Nucleus accumbens (tissue), 56 donors: ENCODE measurements at regions not wholly inside any gene's neighbourhood (a gene's known extent, or its start where the extent isn't known, plus 50 kb on each side); places are given as distances from the start of the nearest gene placed in this dataset.
A peak's percentile ranks its signal among the peaks of the same experiment; 100 is the strongest.
"Not testable (repeated sequence)": the region's sequence is repeated elsewhere in the genome, so short reads cannot be mapped to it uniquely, and the experiment has no call there.

Source experiments
- DNase-seq, 56 donors: peaks; one replicate each; lab custom pipeline; 2025; lab: John Stamatoyannopoulos, UW

GRCh38 chr18:51323961-51324360 is 126.5 kb upstream of the MEX3C start:
- DNase-seq: no peak

DNA sequence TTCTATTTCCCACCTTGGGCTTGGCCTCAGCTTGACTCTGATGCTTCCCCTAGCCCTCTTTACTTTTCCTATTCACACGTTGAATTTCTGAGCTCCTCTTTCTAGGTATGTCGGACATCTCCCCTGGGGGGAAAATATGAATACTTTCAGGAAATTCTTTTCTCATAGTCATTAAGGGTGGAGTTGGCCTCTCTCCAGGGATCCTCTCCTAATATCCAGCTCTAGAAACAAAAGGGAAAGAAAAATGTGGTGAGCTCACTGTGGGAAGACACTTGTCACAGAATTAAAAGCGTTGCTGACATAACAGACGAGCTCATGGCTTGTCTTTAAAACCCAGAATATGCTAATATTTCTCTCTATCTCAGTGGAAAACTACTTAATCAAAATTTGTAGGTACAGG is 132.7 kb upstream of the MEX3C start:
- DNase-seq: no peak

GRCh38 chr18:51330739-51331138 is 133.3 kb upstream of the MEX3C start:
- no peak for DNase-seq

DNA sequence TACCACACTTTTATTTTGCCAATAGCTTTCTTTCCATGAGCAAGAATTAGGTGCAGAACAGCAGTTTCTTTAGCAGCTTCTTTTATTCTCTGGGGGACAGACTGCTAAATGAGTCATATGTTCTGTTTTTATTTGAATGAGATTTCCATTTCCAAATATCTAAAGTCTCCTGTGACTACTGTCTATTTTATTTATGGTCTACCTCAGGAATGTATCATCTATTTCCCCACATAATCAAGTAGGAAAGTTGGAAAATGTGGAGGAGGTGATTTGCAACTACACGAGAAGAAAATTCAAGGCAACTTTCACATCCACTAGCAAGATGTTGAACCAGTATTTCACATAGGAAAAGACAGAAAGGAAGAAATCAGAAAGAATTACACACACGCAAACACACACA is 139.9 kb upstream of the MEX3C start:
- DNase-seq: no peak

DNA sequence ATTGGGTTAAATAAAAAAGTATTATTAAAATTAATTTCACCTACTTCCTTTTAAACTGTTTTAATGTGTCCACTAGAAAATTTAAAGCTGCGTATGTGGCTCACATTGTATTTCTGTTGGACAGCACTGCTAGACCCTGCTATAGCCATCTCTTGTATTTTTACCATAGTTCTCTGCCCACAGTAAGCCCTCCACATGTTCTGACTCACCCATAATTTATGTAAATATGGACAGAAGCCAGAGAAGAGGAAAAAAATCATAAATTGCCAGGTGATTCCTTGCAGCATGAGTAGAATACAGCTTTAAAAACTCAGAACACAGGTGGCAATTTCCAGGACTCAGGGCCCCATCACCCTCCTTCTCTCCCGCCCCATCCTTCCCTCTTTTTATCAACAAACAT is 142.4 kb upstream of the MEX3C start:
- DNase-seq: no peak

DNA sequence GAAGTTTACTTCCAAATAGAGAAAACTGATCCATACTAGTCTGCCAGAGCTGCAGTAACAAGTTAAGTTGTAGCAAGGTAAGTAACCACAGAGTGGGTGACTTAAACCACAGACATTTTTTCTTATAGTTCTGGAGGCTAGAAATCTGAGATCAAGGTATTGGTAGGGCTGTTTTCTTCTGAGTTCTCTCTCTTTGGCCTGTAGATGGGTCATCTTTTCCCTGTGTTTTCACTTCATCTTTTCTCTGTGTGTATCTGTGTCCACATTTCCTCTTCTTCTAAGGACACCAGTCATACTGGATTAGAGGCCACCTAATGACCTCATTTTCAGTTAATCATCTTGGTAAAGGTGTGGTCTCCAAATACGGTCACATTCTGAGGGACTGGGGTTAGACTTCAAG is 142.9 kb upstream of the MEX3C start:
- no peak for DNase-seq

GRCh38 chr18:51342815-51343214 is 145.3 kb upstream of the MEX3C start:
- no peak for DNase-seq

DNA sequence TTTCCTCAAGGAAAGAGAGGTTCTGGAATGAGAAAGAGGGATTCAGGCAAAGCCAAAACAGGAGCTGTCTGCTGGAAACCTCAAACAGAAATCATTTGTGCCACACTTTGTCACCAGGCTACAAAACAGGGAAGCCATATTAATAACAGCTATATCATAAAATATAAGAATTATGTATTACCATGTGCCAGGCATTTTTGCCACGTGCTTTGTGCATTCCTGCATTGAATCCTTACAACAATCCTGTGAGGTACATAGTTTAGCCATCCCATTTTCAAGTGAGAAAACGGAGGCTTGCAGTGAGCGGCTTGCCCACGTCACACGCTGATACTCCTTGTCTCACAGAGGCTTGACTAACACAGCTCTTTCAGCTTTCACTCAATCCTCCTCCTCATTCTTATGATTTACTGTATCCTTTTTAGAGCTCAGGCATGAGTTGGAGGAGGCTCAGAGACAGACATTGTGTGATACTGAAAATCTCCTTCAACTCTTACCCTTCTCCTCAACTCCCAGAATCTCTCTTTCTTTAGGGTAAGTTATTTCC is 148.4 kb upstream of the MEX3C start:
- DNase-seq: peak in 9 of 56 donors; percentile 6 to 49 (median 20)

DNA sequence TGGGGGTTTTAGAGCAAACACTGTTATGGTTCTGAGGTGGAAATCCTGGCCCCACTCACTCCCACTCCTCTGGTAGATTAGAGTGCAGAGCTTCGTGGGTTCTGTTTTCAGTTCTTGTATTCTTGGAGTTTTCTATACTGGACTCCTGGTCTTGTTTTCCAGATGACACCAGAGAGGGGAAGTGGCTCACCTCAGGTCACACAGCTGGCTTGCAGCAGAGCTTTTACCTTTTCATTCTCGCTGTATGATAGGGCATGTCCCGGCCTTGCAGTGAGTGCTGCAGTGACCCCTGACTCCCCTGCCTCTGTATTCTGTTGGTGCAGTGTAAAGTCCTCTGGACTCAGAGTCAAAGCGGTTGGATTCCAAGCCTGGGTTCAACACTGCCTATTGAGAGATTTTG is 148.9 kb upstream of the MEX3C start:
- DNase-seq: no peak

GRCh38 chr18:51350081-51350480 is 152.6 kb upstream of the MEX3C start:
- DNase-seq: no peak

DNA sequence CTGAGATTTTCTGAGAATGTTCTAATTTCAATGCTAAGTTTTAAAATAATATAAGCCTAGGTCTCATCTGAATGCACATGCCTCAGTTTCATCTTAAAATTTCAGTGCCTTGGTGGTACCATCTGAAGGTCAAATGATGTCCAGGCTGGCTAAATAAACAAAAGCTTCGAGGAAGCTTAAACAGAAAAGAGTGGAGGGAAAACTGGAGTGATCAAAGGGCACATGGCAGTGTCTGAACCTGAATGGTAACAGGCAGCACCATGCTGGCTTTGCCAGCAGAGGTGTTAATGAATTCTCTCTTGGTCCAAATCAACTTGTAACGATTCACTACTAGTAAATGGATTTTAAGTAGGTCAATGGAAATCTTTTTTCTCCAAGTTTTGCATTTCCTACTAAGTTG is 158.4 kb upstream of the MEX3C start:
- no peak for DNase-seq

DNA sequence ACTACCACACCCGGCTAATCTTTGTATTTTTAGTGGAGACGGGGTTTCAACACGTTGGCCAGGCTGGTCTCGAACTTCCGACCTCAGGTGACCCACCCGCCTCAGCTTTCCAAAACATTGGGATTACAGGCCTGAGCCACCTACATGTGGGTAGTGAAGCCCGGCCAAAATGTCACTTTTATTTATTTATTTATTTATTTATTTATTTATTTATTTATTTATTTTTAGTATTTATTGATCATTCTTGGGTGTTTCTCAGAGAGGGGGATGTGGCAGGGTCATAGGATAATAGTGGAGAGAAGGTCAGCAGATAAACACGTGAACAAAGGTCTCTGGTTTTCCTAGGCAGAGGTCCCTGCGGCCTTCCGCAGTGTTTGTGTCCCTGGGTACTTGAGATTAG is 162.8 kb upstream of the MEX3C start:
- DNase-seq: not testable (repeated sequence)

GRCh38 chr18:51361130-51361860 is 163.8 kb upstream of the MEX3C start:
- DNase-seq: no peak

- no peak for DNase-seq
These were observed 165.9 kb upstream of the MEX3C start for GRCh38 chr18:51363384-51363783.

- DNase-seq: no peak
These were observed 173.5 kb upstream of the MEX3C start for GRCh38 chr18:51370996-51371395.

DNA sequence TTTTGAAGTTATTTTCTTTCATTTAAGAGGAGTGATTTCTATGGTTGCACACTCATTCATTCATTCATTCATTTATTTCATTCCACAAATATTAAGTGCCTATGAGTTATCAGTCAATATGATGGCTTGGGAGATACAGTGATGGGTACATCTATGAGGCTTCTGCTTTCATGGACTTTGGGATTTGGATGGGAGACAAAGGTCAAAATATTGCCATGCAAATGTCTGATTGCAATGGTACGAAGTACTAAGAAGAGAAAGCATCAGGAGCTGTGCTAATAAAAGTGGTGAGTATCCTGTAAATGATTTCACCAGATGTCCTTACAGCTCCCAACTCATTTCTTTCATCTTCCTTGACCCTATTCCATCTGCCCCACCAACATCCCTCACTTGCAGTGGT is 174.4 kb upstream of the MEX3C start:
- DNase-seq: no peak

DNA sequence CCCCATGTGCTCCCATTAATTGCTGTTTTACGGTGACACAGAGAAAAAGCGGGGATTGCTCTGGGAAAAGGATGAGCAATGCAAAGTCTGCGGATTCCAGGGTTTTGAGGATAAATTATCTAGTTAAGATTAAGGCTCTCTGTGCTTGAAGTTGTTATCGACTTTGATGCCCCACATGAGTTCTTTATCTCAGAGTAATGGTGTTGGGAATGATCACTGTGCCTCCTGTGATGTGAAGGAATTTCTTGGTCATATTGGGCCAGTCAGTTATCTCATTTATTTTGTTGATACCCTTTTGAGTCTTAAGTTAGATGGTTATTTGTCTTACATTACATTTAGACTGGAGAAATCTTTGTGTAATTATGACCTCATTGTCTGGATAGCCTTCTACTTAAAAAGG is 184.6 kb upstream of the MEX3C start:
- no peak for DNase-seq

DNA sequence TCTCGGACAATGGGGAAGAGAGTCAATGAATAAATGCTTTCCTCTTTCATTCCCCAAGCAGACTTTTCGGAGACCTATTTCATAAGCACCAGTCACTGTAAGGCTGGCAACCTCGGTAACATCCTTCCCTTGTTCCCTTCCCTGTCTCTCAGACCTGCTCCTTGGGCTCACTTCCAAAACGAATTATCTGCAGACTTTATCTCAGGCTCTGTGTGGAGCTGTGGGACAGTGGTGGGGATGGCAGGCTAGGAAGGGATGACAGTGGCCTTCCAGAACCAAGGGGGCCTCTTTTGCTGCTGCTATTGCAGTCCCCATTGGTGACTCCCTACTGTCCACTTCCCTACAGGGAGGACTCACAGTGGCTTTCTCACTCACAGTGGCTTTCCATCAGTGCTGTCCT is 185.6 kb upstream of the MEX3C start:
- no peak for DNase-seq

GRCh38 chr18:51383711-51384110 is 186.2 kb upstream of the MEX3C start:
- no peak for DNase-seq

DNA sequence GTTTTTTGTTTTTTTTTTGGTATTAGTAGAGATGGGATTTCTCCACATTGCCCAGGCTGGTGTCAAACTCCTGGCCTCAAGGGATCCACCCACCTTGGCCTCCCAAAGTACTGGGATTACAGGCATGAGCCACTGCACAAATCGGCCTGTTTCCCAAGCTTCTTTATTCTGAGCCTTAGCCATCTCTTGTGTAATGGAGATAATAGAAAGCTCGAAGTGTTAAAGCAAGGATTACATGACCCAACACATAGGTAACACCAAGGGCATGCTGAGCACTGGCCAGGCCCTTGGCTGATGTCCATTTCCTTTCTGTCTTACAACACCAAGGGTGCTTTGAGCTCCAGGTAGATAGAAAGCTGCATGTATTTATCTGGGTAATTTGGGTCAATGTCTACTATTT is 187.8 kb upstream of the MEX3C start:
- no peak for DNase-seq

GRCh38 chr18:51390702-51391101 is 193.2 kb upstream of the MEX3C start:
- DNase-seq: no peak

- no peak for DNase-seq
These were observed 193.7 kb upstream of the MEX3C start for GRCh38 chr18:51391215-51391614.

- peak in 37 of 56 donors; percentile 4 to 66 (median 33) for DNase-seq
These were observed 194.2 kb upstream of the MEX3C start for GRCh38 chr18:51391731-51392130.
